Fibroblast of lung (primary cell): ENCODE measurements at regions not wholly inside any gene's neighbourhood (a gene's known extent, or its start where the extent isn't known, plus 50 kb on each side); places are given as distances from the start of the nearest gene placed in this dataset.

Experiments used
- DNase-seq, 2 donors: peaks; one replicate each; pipeline versions ENCODE4 v3.0.0 to v3.0.0-alpha.2; 2010; ENCODE audit warnings: low read depth in 2 of 2
- H2AFZ ChIP-seq: 2 replicates; pipeline ENCODE4 v1.5.1; 2012; ENCODE audit warnings: low read length, control low read depth, inconsistent platforms
- H3K27ac ChIP-seq: 2 replicates; pipeline ENCODE4 v1.5.1; 2011; ENCODE audit warnings: low read length, control low read depth; ENCODE audit not compliant: insufficient read depth
- H3K27me3 ChIP-seq: 2 replicates; pipeline ENCODE4 v1.5.1; 2011; ENCODE audit warnings: mild to moderate bottlenecking, low read length; ENCODE audit not compliant: control insufficient read depth, insufficient read depth
- H3K36me3 ChIP-seq: 2 replicates; pipeline ENCODE4 v1.5.1; 2011; ENCODE audit warnings: low read length; ENCODE audit not compliant: control insufficient read depth, insufficient read depth
- H3K4me1 ChIP-seq: 2 replicates; pipeline ENCODE4 v1.5.1; 2011; ENCODE audit warnings: low read length; ENCODE audit not compliant: control insufficient read depth, insufficient read depth; ENCODE audit errors: extremely low read depth
- H3K4me2 ChIP-seq: 2 replicates; pipeline ENCODE4 v1.5.1; 2011; ENCODE audit warnings: low read length, control low read depth; ENCODE audit not compliant: insufficient read depth; ENCODE audit errors: extremely low read depth
- H3K4me3 ChIP-seq, 4 experiments: fragments of 200-600 bp in 1 of 4; sonication (generic) in 1 of 4; replicated peaks in 1 of 4; 2 replicates each; pipeline ENCODE4 v1.5.1; 2011 to 2016; ENCODE audit warnings: low read length in 4 of 4, low read depth in 3 of 4, mild to moderate bottlenecking in 3 of 4, control low read depth in 2 of 4, inconsistent platforms in 1 of 4, mixed read lengths in 1 of 4; ENCODE audit not compliant: insufficient read depth in 1 of 4; ENCODE audit errors: control extremely low read depth in 1 of 4
- H3K79me2 ChIP-seq: 2 replicates; pipeline ENCODE4 v1.5.1; 2012; ENCODE audit warnings: mild to moderate bottlenecking, low read length, inconsistent platforms; ENCODE audit not compliant: control insufficient read depth, insufficient read depth
- H3K9ac ChIP-seq: 2 replicates; pipeline ENCODE4 v1.5.1; 2011; ENCODE audit warnings: mild to moderate bottlenecking, low read length, control low read depth; ENCODE audit not compliant: insufficient read depth
- H3K9me3 ChIP-seq: 2 replicates; pipeline ENCODE4 v1.5.1; 2012; ENCODE audit warnings: low read depth, low read length; ENCODE audit not compliant: control insufficient read depth, insufficient read depth
- H4K20me1 ChIP-seq: 2 replicates; pipeline ENCODE4 v1.5.1; 2011; ENCODE audit warnings: low read length; ENCODE audit not compliant: control insufficient read depth, insufficient read depth; ENCODE audit errors: extremely low read depth
- CTCF ChIP-seq, 2 donors: IDR thresholded peaks in 1 of 2; conservative IDR thresholded peaks in 1 of 2; 1 replicate in 1 of 2; 2 replicates in 1 of 2; pipeline ENCODE4 v1.5.1; 2011 to 2012; ENCODE audit warnings: low read length in 2 of 2, control low read depth in 1 of 2, inconsistent platforms in 1 of 2, low read depth in 1 of 2, mild to moderate bottlenecking in 1 of 2
- EZH2 ChIP-seq: IDR thresholded peaks from 2 replicates; pipeline ENCODE4 v1.5.1; 2012; ENCODE audit warnings: low read length, control low read depth, mild to moderate bottlenecking; ENCODE audit errors: missing control alignments

- no peaks in the 10 kb centered on the region for H3K9me3 ChIP-seq
- no peak overlapping the region for H2AFZ ChIP-seq
- no peaks in the 10 kb centered on the region for H4K20me1 ChIP-seq
- H3K79me2 ChIP-seq, result no peaks in the 10 kb centered on the region
- no peak overlapping the region for H3K4me3 ChIP-seq
- TF ChIP-seq CTCF (conservative IDR thresholded peaks at IDR 0.05 in 1 of 2, IDR thresholded peaks at IDR 0.05 in 1 of 2; ENCODE audit: low read depth in 1 of 2, low read length in 2 of 2) (no peak), EZH2 (no peak)
- H3K4me1 ChIP-seq, result no peaks in the 10 kb centered on the region
- H3K27me3 ChIP-seq, result no peaks in the 10 kb centered on the region
- no peak overlapping the region for H3K4me2 ChIP-seq
- H3K9ac ChIP-seq, result no peak overlapping the region
- H3K36me3 ChIP-seq, result no peaks in the 10 kb centered on the region
- DNase-seq, result no peak
- no peak overlapping the region for H3K27ac ChIP-seq
Measured at GRCh38 chr16:35398180-35398579, 1938.8 kb downstream of the TP53TG3F start.

GRCh38 chr16:35399133-35399532 lies 1939.7 kb downstream of the TP53TG3F start:
- H2AFZ ChIP-seq, result no peak overlapping the region
- TF ChIP-seq EZH2 (no peak), CTCF (conservative IDR thresholded peaks at IDR 0.05 in 1 of 2, IDR thresholded peaks at IDR 0.05 in 1 of 2; ENCODE audit: low read depth in 1 of 2, low read length in 2 of 2) (no peak)
- H3K27me3 ChIP-seq, result no peaks in the 10 kb centered on the region
- H3K36me3 ChIP-seq, result no peaks in the 10 kb centered on the region
- no peaks in the 10 kb centered on the region for H3K4me1 ChIP-seq
- no peak overlapping the region for H3K4me2 ChIP-seq
- H3K9me3 ChIP-seq, result no peaks in the 10 kb centered on the region
- DNase-seq, result no peak
- no peak overlapping the region for H3K4me3 ChIP-seq
- no peak overlapping the region for H3K9ac ChIP-seq
- H3K27ac ChIP-seq, result no peak overlapping the region
- H4K20me1 ChIP-seq, result no peaks in the 10 kb centered on the region
- no peaks in the 10 kb centered on the region for H3K79me2 ChIP-seq

GRCh38 chr16:35404273-35404672 lies 1944.9 kb downstream of the TP53TG3F start:
- Histone ChIP-seq H3K27me3 (no peaks in the 10 kb centered on the region), H3K79me2 (no peaks in the 10 kb centered on the region), H3K4me1 (no peaks in the 10 kb centered on the region), H3K27ac (no peak overlapping the region), H3K9me3 (no peaks in the 10 kb centered on the region), H3K4me3 (no peak overlapping the region), H3K4me2 (no peak overlapping the region), H4K20me1 (no peaks in the 10 kb centered on the region), H3K9ac (no peak overlapping the region), H3K36me3 (no peaks in the 10 kb centered on the region), H2AFZ (no peak overlapping the region)
- DNase-seq, result no peak
- no peak for TF ChIP-seq CTCF (conservative IDR thresholded peaks at IDR 0.05 in 1 of 2, IDR thresholded peaks at IDR 0.05 in 1 of 2; ENCODE audit: low read depth in 1 of 2, low read length in 2 of 2)
- no peak for TF ChIP-seq EZH2
